Bronchial epithelial cell (primary cell): ENCODE measurements at regions not wholly inside any gene's neighbourhood (a gene's known extent, or its start where the extent isn't known, plus 50 kb on each side); places are given as distances from the start of the nearest gene placed in this dataset.

Source experiments
- DNase-seq: peaks from one replicate; pipeline ENCODE4 v3.0.0-alpha.2; 2010; ENCODE audit warnings: low read depth
- FAIRE-seq: peaks from 2 replicates; lab custom pipeline; 2011; peaks lifted over from hg19 to GRCh38; lab: Jason Lieb, UNC
- H3K27me3 ChIP-seq: 2 replicates; pipeline ENCODE4 v1.5.1; 2011; ENCODE audit warnings: low read length; ENCODE audit not compliant: control insufficient read depth, insufficient read depth
- H3K36me3 ChIP-seq: 2 replicates; pipeline ENCODE4 v1.5.1; 2011; ENCODE audit warnings: low read length; ENCODE audit not compliant: control insufficient read depth, insufficient read depth
- H3K4me3 ChIP-seq: 2 replicates; pipeline ENCODE4 v1.5.1; 2011; ENCODE audit warnings: mild to moderate bottlenecking, low read depth, low read length, control low read depth
- TF ChIP-seq, protein P1 (sequence below): IDR thresholded peaks from 2 replicates; pipeline ENCODE4 v1.5.1; 2011; ENCODE audit warnings: mild to moderate bottlenecking, moderate library complexity, low read length, control low read depth, inconsistent platforms; ENCODE audit not compliant: insufficient read depth, severe bottlenecking

GRCh38 chr3:63046580-63046979 lies 171.4 kb upstream of the CADPS start:
- no peaks in the 10 kb centered on the region for H3K27me3 ChIP-seq
- no peak overlapping the region for H3K4me3 ChIP-seq
- TF ChIP-seq, protein P1, sequence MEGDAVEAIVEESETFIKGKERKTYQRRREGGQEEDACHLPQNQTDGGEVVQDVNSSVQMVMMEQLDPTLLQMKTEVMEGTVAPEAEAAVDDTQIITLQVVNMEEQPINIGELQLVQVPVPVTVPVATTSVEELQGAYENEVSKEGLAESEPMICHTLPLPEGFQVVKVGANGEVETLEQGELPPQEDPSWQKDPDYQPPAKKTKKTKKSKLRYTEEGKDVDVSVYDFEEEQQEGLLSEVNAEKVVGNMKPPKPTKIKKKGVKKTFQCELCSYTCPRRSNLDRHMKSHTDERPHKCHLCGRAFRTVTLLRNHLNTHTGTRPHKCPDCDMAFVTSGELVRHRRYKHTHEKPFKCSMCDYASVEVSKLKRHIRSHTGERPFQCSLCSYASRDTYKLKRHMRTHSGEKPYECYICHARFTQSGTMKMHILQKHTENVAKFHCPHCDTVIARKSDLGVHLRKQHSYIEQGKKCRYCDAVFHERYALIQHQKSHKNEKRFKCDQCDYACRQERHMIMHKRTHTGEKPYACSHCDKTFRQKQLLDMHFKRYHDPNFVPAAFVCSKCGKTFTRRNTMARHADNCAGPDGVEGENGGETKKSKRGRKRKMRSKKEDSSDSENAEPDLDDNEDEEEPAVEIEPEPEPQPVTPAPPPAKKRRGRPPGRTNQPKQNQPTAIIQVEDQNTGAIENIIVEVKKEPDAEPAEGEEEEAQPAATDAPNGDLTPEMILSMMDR: no peak
- FAIRE-seq (no peak), DNase-seq (no peak)
- no peaks in the 10 kb centered on the region for H3K36me3 ChIP-seq

DNA sequence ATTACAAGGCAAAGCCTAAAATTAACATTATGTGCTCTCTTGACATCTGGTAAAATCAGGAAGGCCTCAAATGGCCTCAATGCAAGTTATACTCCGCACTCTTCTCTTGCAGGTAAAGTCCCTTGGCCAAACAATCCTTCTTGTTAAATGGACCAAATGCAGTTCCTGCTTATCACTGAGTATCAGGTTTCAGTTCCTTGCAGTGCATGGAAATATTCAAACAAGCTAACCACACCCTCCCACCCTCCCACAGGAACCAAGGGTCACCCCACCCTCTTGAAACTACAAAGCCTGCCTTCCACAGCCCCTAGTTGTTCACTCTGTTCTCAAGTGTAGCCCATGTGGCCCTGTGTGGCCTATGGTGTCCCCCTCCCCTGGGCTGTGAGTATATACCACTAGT lies 171.9 kb upstream of the CADPS start:
- TF ChIP-seq, protein P1: no peak
- H3K36me3 ChIP-seq: no peaks in the 10 kb centered on the region
- FAIRE-seq (no peak), DNase-seq (no peak)
- H3K27me3 ChIP-seq: no peaks in the 10 kb centered on the region
- H3K4me3 ChIP-seq: no peak overlapping the region

- H3K36me3 ChIP-seq: no peaks in the 10 kb centered on the region
- FAIRE-seq: peak; percentile 85
- H3K4me3 ChIP-seq: no peak overlapping the region
- TF ChIP-seq, protein P1: no peak
- no peaks in the 10 kb centered on the region for H3K27me3 ChIP-seq
- peak; percentile 62 for DNase-seq
These were observed 173.4 kb upstream of the CADPS start for GRCh38 chr3:63048367-63049326.

DNA sequence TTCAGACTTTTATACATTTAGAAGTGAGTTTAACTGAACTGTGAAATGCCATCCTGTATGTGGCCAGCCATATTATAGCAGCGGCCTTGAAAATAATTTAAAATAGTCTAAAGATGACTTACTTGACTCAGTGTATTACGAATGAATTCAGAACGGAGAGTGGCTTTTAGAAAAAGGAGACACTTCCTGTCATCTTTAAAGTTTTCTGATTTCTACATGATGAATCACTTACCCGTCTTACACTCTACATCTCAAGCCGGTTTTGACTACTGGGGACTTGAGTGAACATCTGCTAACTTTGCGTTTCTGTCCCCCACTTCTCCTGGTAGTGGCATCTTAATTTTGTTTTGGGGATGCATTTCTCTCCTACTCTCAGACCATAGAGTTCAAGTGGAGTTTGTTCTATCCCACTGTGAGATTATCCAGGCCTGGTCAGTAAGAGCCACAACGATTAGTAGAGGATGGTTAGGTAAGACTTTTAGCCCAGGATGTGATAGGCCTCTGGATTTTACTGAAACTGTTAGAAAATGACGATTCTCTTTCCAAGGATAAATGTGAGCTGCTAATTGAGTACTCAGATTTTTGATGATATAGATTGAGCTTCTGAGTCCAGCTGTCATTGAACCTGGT lies 175.4 kb upstream of the CADPS start:
- FAIRE-seq: no peak
- DNase-seq: no peak

GRCh38 chr3:63051920-63052319 lies 176.7 kb upstream of the CADPS start:
- DNase-seq (peak; percentile 8), FAIRE-seq (no peak)
- H3K27me3 ChIP-seq: no peaks in the 10 kb centered on the region
- no peaks in the 10 kb centered on the region for H3K36me3 ChIP-seq
- TF ChIP-seq, protein P1: no peak
- H3K4me3 ChIP-seq: no peak overlapping the region

More for the DNA sequence above, 175.4 kb upstream of the CADPS start:
- TF ChIP-seq, protein P1: no peak
- H3K4me3 ChIP-seq: no peak overlapping the region
- no peaks in the 10 kb centered on the region for H3K27me3 ChIP-seq
- H3K36me3 ChIP-seq: no peaks in the 10 kb centered on the region
